ENCODE measurements at regions not wholly inside any gene's neighbourhood (a gene's known extent, or its start where the extent isn't known, plus 50 kb on each side); places are given as distances from the start of the nearest gene placed in this dataset.

DNA sequence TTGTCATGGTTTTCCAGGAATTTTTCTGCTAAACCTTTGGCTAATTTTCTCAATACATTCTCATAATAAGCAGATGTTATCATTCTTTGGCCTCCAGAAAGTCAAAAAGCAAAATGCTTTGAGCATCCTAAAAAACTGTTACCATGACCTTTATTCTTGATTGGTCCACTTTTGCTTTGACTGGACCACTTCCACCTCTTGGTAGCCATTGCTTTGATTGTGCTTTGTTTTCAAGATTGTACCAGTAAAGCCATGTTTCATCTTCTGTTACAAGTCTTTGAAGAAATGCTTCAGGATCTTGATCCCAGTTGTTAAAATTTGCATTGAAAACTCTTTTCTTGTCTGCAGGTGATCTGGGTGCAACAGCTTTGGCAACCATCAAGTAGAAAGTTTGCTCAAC is 180.1 kb downstream of the DUSP6 start:
- H3K27me3 ChIP-seq (ENCODE audit: low read length): no peaks in the 10 kb centered on the region
- ChIA-PET POLR2A (ENCODE audit: unreplicated experiment) (no interaction called here), CTCF (no interaction called here)
- H3F3A ChIP-seq (ENCODE audit: low read length, unreplicated experiment): no peaks in the 10 kb centered on the region
- no TSS peak for BruUV-seq (replicated peaks)
- no peaks in the 10 kb centered on the region for H3K9me3 ChIP-seq (ENCODE audit: low read length)
- no peaks in the 10 kb centered on the region for H4K20me1 ChIP-seq (ENCODE audit: low read length)
- no peak overlapping the region for H2AFZ ChIP-seq (ENCODE audit: low read length)
- H3K36me3 ChIP-seq (ENCODE audit: low read depth, low read length): no peaks in the 10 kb centered on the region
- intact Hi-C loops (cut with micrococcal nuclease): no loop called here
- H3K27ac ChIP-seq (ENCODE audit: low read length): no peak overlapping the region
- no peak for ATAC-seq
- H3K4me3 ChIP-seq (ENCODE audit: low read length): no peak overlapping the region
- no peaks in the 10 kb centered on the region for H3K4me1 ChIP-seq (ENCODE audit: insufficient read depth, low read length)
- TF ChIP-seq EZH2phosphoT487 (IDR thresholded peaks at IDR 0.05; ENCODE audit: borderline replicate concordance, low read length) (no peak), EZH2 (IDR thresholded peaks at IDR 0.05; ENCODE audit: low read length, unreplicated experiment) (no peak)
- TF ChIP-seq, protein P1, sequence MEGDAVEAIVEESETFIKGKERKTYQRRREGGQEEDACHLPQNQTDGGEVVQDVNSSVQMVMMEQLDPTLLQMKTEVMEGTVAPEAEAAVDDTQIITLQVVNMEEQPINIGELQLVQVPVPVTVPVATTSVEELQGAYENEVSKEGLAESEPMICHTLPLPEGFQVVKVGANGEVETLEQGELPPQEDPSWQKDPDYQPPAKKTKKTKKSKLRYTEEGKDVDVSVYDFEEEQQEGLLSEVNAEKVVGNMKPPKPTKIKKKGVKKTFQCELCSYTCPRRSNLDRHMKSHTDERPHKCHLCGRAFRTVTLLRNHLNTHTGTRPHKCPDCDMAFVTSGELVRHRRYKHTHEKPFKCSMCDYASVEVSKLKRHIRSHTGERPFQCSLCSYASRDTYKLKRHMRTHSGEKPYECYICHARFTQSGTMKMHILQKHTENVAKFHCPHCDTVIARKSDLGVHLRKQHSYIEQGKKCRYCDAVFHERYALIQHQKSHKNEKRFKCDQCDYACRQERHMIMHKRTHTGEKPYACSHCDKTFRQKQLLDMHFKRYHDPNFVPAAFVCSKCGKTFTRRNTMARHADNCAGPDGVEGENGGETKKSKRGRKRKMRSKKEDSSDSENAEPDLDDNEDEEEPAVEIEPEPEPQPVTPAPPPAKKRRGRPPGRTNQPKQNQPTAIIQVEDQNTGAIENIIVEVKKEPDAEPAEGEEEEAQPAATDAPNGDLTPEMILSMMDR (conservative IDR thresholded peaks at IDR 0.05; ENCODE audit: low read depth, low read length): no peak
- H3K9ac ChIP-seq (ENCODE audit: low read length): no peak overlapping the region
- H3K79me2 ChIP-seq (ENCODE audit: low read length): no peaks in the 10 kb centered on the region
- H3K4me2 ChIP-seq (ENCODE audit: low read length): no peak overlapping the region
- DNase-seq: no peak
- H3K9me2 ChIP-seq (replicated peaks; ENCODE audit: low read length): no peaks in the 10 kb centered on the region

DNA sequence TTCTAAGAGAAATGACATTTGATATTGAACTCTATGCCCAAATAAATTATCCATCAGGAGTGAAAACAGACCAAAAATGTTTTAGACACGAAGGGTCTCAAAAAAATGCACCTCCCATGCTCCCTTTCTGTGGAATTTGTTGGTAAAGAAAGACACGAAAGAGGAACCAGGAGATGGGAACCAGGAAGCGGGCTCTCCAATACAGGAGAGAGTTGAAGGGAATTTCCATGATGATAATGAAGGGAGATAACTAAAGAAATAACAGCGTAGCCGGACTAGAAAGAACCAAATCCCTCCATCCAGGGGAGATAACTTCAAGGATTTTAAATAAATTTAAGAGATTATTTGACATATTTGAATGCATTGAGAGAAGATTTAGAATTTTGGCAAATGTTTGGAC is 183.0 kb downstream of the DUSP6 start:
- POLR2A ChIA-PET (ENCODE audit: unreplicated experiment): no interaction called here

DNA sequence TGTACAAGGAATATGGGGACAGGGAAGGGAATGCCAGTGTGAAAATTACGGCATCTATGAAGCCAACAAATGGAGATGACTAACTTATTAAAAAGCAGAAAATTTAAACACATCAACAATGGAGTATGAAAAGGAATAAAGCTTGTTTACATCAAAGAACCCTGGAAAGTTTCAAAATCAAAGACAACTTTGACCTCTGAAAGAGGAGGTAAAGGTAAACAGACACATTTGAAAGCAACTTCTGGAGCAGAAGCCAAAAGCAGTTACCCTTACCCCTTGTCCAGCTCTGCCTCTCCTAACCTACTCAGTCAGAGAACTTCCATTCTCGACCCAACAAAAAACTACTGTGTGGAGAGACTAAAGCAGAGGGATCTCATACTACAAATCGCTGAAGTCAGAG is 184.3 kb downstream of the DUSP6 start:
- no peaks in the 10 kb centered on the region for H3K9me2 ChIP-seq (replicated peaks; ENCODE audit: low read length)
- intact Hi-C loops (cut with micrococcal nuclease): loop anchor here (2.0 kb wide), 1 partner anchor 13 kb away; no protein-coding TSS in a partner anchor
- H3K79me2 ChIP-seq (ENCODE audit: low read length): no peaks in the 10 kb centered on the region
- H3F3A ChIP-seq (ENCODE audit: low read length, unreplicated experiment): no peaks in the 10 kb centered on the region
- DNase-seq: no peak
- no peak for ATAC-seq
- no peaks in the 10 kb centered on the region for H3K36me3 ChIP-seq (ENCODE audit: low read depth, low read length)
- no peaks in the 10 kb centered on the region for H3K27me3 ChIP-seq (ENCODE audit: low read length)
- CTCF ChIA-PET: no interaction called here
- no peak overlapping the region for H3K27ac ChIP-seq (ENCODE audit: low read length)
- TF ChIP-seq, protein P1 (conservative IDR thresholded peaks at IDR 0.05; ENCODE audit: low read depth, low read length): no peak
- no peak for TF ChIP-seq EZH2phosphoT487 (IDR thresholded peaks at IDR 0.05; ENCODE audit: borderline replicate concordance, low read length)
- no peak for TF ChIP-seq EZH2 (IDR thresholded peaks at IDR 0.05; ENCODE audit: low read length, unreplicated experiment)
- H3K4me3 ChIP-seq (ENCODE audit: low read length): no peak overlapping the region
- no TSS peak for BruUV-seq (replicated peaks)
- POLR2A ChIA-PET (ENCODE audit: unreplicated experiment): no interaction called here
- no peaks in the 10 kb centered on the region for H4K20me1 ChIP-seq (ENCODE audit: low read length)
- H3K4me2 ChIP-seq (ENCODE audit: low read length): no peak overlapping the region
- no peak overlapping the region for H3K9ac ChIP-seq (ENCODE audit: low read length)
- H3K4me1 ChIP-seq (ENCODE audit: insufficient read depth, low read length): peaks cover 28% of the 10 kb centered on the region
- no peak overlapping the region for H2AFZ ChIP-seq (ENCODE audit: low read length)
- no peaks in the 10 kb centered on the region for H3K9me3 ChIP-seq (ENCODE audit: low read length)

More for the DNA sequence above, 183.0 kb downstream of the DUSP6 start:
- Histone ChIP-seq H3K36me3 (ENCODE audit: low read depth, low read length) (no peaks in the 10 kb centered on the region), H2AFZ (ENCODE audit: low read length) (no peak overlapping the region), H3K4me3 (ENCODE audit: low read length) (no peak overlapping the region), H3K9me2 (replicated peaks; ENCODE audit: low read length) (no peaks in the 10 kb centered on the region), H3K4me2 (ENCODE audit: low read length) (no peak overlapping the region), H3K79me2 (ENCODE audit: low read length) (no peaks in the 10 kb centered on the region), H3K27ac (ENCODE audit: low read length) (no peak overlapping the region), H3F3A (ENCODE audit: low read length, unreplicated experiment) (no peaks in the 10 kb centered on the region), H3K9me3 (ENCODE audit: low read length) (no peaks in the 10 kb centered on the region), H3K9ac (ENCODE audit: low read length) (no peak overlapping the region), H4K20me1 (ENCODE audit: low read length) (no peaks in the 10 kb centered on the region), H3K4me1 (ENCODE audit: insufficient read depth, low read length) (peaks cover 14% of the 10 kb centered on the region), H3K27me3 (ENCODE audit: low read length) (no peaks in the 10 kb centered on the region)
- no peak for DNase-seq
- no peak for ATAC-seq
- CTCF ChIA-PET: no interaction called here
- intact Hi-C loops (cut with micrococcal nuclease): no loop called here
- TF ChIP-seq EZH2 (IDR thresholded peaks at IDR 0.05; ENCODE audit: low read length, unreplicated experiment) (no peak), EZH2phosphoT487 (IDR thresholded peaks at IDR 0.05; ENCODE audit: borderline replicate concordance, low read length) (no peak)
- TF ChIP-seq, protein P1 (conservative IDR thresholded peaks at IDR 0.05; ENCODE audit: low read depth, low read length): no peak
- BruUV-seq (replicated peaks): no TSS peak
